NCI-H2029 (cell line): ENCODE measurements at regions not wholly inside any gene's neighbourhood (a gene's known extent, or its start where the extent isn't known, plus 50 kb on each side); places are given as distances from the start of the nearest gene placed in this dataset.
"Not testable (repeated sequence)": the region's sequence is repeated elsewhere in the genome, so short reads cannot be mapped to it uniquely, and the experiment has no call there.

ENCODE experiments used
- DNase-seq: peaks from one replicate; lab custom pipeline; 2025; lab: John Stamatoyannopoulos, UW

- DNase-seq, result no peak
These were observed 50.5 kb upstream of the PGBD5 start for GRCh38 chr1:230476622-230477003.

DNA sequence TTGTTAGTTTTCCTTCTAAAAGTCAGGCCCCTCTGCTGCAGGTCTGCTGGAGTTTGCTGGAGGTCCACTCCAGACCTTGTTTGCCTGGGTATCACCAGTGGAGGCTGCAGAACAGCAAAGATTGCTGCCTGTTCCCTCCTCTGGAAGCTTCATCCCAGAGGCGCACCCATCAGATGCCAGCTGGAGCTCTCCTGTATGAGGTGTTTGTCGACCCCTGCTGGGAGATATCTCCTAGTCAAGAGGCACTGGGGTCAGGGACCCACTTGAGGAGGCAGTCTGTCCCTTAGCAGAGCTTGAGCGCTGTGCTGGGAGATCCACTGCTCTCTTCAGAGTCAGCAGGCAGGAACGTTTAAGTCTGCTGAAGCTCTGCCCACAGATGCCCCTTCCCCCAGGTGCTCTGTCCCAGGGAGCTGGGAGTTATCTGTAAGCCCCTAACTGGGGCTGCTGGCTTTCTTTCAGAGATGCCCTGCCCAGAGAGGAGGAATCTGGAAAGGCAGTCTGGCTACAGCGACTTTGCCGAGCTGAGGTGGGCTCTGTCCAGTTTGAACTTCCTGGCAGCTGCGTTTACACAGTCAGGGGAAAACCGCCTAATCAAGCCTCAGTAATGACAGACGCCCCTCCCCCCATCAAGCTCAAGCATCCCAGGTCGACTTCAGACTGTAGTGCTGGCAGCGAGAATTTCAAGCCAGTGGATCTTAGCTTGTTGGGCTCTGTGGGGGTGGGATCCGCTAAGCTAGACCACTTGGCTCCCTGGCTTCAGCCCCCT, 49.9 kb upstream of the PGBD5 start:
- not testable (repeated sequence) for DNase-seq
